ENCODE measurements at regions not wholly inside any gene's neighbourhood (a gene's known extent, or its start where the extent isn't known, plus 50 kb on each side); places are given as distances from the start of the nearest gene placed in this dataset.

GRCh38 chr10:78798976-78799730, 269.6 kb upstream of the ZMIZ1 start:
- ATAC-seq (ENCODE audit: low read depth), result no peak

GRCh38 chr10:78800006-78800405, 268.8 kb upstream of the ZMIZ1 start:
- ChIA-PET POLR2A (no interaction called here), CTCF (no interaction called here)
- no peak for TF ChIP-seq EZH2 (IDR thresholded peaks at IDR 0.05; ENCODE audit: borderline replicate concordance, insufficient read depth, low read depth, low read length, poor library complexity, severe bottlenecking)
- no peak for TF ChIP-seq CTCF (IDR thresholded peaks at IDR 0.05)
- no peaks in the 10 kb centered on the region for H3K4me1 Mint-ChIP-seq
- no peak overlapping the region for H3K4me2 ChIP-seq (replicated peaks; ENCODE audit: low read depth, low read length, poor library complexity, severe bottlenecking)
- H3K9me3 Mint-ChIP-seq (ENCODE audit: insufficient read depth), result no peaks in the 10 kb centered on the region
- no peak overlapping the region for H3K9ac ChIP-seq (ENCODE audit: low read length)
- H3K27ac ChIP-seq (ENCODE audit: low read length in 2 of 2), result no peak overlapping the region
- H2AFZ ChIP-seq (ENCODE audit: insufficient read depth, low read depth, low read length, poor library complexity, severe bottlenecking), result no peak overlapping the region
- no peaks in the 10 kb centered on the region for H3K36me3 ChIP-seq (replicated peaks in 1 of 2; ENCODE audit: control extremely low read depth in 1 of 2, control insufficient read depth in 1 of 2, extremely low read depth in 1 of 2, insufficient read depth in 2 of 2, low read length in 1 of 2)
- WGBS (ENCODE audit: insufficient coverage), result 87% methylated on average over 3 of the region's 5 CpGs
- H4K20me1 ChIP-seq (ENCODE audit: control insufficient read depth, insufficient read depth, low read length, poor library complexity, severe bottlenecking), result no peaks in the 10 kb centered on the region
- no peaks in the 10 kb centered on the region for H3K9me3 ChIP-seq (ENCODE audit: control extremely low read depth in 1 of 3, control insufficient read depth in 2 of 3, insufficient read depth in 1 of 3, low read length in 2 of 3)
- no peaks in the 10 kb centered on the region for H3K4me1 ChIP-seq (ENCODE audit: control insufficient read depth in 2 of 2, insufficient read depth in 2 of 2, low read length in 2 of 2)
- no peaks in the 10 kb centered on the region for H3K79me2 ChIP-seq (ENCODE audit: control insufficient read depth, insufficient read depth, low read length)
- no peak for ATAC-seq (ENCODE audit: low read depth)
- H3K27me3 Mint-ChIP-seq, result peaks cover 9% of the 10 kb centered on the region
- no peak overlapping the region for H3K4me3 Mint-ChIP-seq
- intact Hi-C loops (cut with micrococcal nuclease), result no loop called here
- H3K4me3 ChIP-seq (ENCODE audit: control extremely low read depth in 1 of 5, extremely low read depth in 1 of 5, insufficient read depth in 1 of 5, low read depth in 2 of 5, low read length in 4 of 5), result no peak overlapping the region
- DNase-seq, result no peak
- H3K27me3 ChIP-seq (replicated peaks in 1 of 4; ENCODE audit: control extremely low read depth in 1 of 4, control insufficient read depth in 3 of 4, insufficient read depth in 4 of 4, low read length in 3 of 4), result no peaks in the 10 kb centered on the region
- H3K27ac Mint-ChIP-seq, result no peak overlapping the region

More at GRCh38 chr10:78798976-78799730, 269.6 kb upstream of the ZMIZ1 start:
- Histone ChIP-seq H3K9ac (ENCODE audit: low read length) (no peak overlapping the region), H3K4me1 (ENCODE audit: control insufficient read depth in 2 of 2, insufficient read depth in 2 of 2, low read length in 2 of 2) (no peaks in the 10 kb centered on the region), H3K4me2 (replicated peaks; ENCODE audit: low read depth, low read length, poor library complexity, severe bottlenecking) (no peak overlapping the region), H3K27me3 (replicated peaks in 1 of 4; ENCODE audit: control extremely low read depth in 1 of 4, control insufficient read depth in 3 of 4, insufficient read depth in 4 of 4, low read length in 3 of 4) (no peaks in the 10 kb centered on the region), H2AFZ (ENCODE audit: insufficient read depth, low read depth, low read length, poor library complexity, severe bottlenecking) (no peak overlapping the region), H3K79me2 (ENCODE audit: control insufficient read depth, insufficient read depth, low read length) (no peaks in the 10 kb centered on the region), H4K20me1 (ENCODE audit: control insufficient read depth, insufficient read depth, low read length, poor library complexity, severe bottlenecking) (no peaks in the 10 kb centered on the region), H3K4me3 (ENCODE audit: control extremely low read depth in 1 of 5, extremely low read depth in 1 of 5, insufficient read depth in 1 of 5, low read depth in 2 of 5, low read length in 4 of 5) (no peak overlapping the region), H3K36me3 (replicated peaks in 1 of 2; ENCODE audit: control extremely low read depth in 1 of 2, control insufficient read depth in 1 of 2, extremely low read depth in 1 of 2, insufficient read depth in 2 of 2, low read length in 1 of 2) (no peaks in the 10 kb centered on the region), H3K27ac (ENCODE audit: low read length in 2 of 2) (no peak overlapping the region), H3K9me3 (ENCODE audit: control extremely low read depth in 1 of 3, control insufficient read depth in 2 of 3, insufficient read depth in 1 of 3, low read length in 2 of 3) (no peaks in the 10 kb centered on the region)
- Mint-ChIP-seq H3K4me3 (no peak overlapping the region), H3K27me3 (peaks cover 11% of the 10 kb centered on the region), H3K27ac (no peak overlapping the region), H3K4me1 (no peaks in the 10 kb centered on the region), H3K9me3 (ENCODE audit: insufficient read depth) (no peaks in the 10 kb centered on the region)
- TF ChIP-seq CTCF (IDR thresholded peaks at IDR 0.05) (no peak), EZH2 (IDR thresholded peaks at IDR 0.05; ENCODE audit: borderline replicate concordance, insufficient read depth, low read depth, low read length, poor library complexity, severe bottlenecking) (no peak)
- DNase-seq, result no peak
- 94% methylated on average over 6 of the region's 6 CpGs for WGBS (ENCODE audit: insufficient coverage)
- ChIA-PET POLR2A (no interaction called here), CTCF (no interaction called here)
- intact Hi-C loops (cut with micrococcal nuclease), result no loop called here
